Endothelial cell of umbilical vein (primary cell): ENCODE measurements at regions not wholly inside any gene's neighbourhood (a gene's known extent, or its start where the extent isn't known, plus 50 kb on each side); places are given as distances from the start of the nearest gene placed in this dataset.

Experiments
- CTCF ChIP-seq, 2 donors: IDR thresholded peaks; 1 replicate in 1 of 2; 2 replicates in 1 of 2; pipeline ENCODE4 v1.5.1; 2011; ENCODE audit warnings: low read length in 2 of 2, mild to moderate bottlenecking in 2 of 2, moderate library complexity in 2 of 2, control low read depth in 1 of 2, inconsistent platforms in 1 of 2, low read depth in 1 of 2; ENCODE audit not compliant: insufficient read depth in 1 of 2; ENCODE audit errors: extremely low read depth in 1 of 2
- EZH2 ChIP-seq: IDR thresholded peaks from 2 replicates; pipeline ENCODE4 v1.6.1; 2012; ENCODE audit warnings: borderline replicate concordance, low read depth, mild to moderate bottlenecking, moderate library complexity, low read length, inconsistent platforms; ENCODE audit not compliant: severe bottlenecking
- FOS ChIP-seq: IDR thresholded peaks from 2 replicates; pipeline ENCODE4 v1.6.1; 2011; ENCODE audit warnings: mild to moderate bottlenecking, low read length, moderate library complexity, borderline replicate concordance; ENCODE audit not compliant: insufficient read depth
- GATA2 ChIP-seq: IDR thresholded peaks from 2 replicates; pipeline ENCODE4 v1.7.0; 2011; ENCODE audit warnings: low read depth, mild to moderate bottlenecking, moderate library complexity, mixed read lengths, low read length; ENCODE audit not compliant: insufficient read length, insufficient read depth
- JUN ChIP-seq: IDR thresholded peaks from 2 replicates; pipeline ENCODE4 v1.6.1; 2011; ENCODE audit warnings: borderline replicate concordance, low read depth; ENCODE audit not compliant: insufficient read length, insufficient read depth
- MAX ChIP-seq: IDR thresholded peaks from 2 replicates; pipeline ENCODE4 v1.6.1; 2011; ENCODE audit not compliant: insufficient read depth, insufficient read length
- MYC ChIP-seq: IDR thresholded peaks from one replicate; pipeline ENCODE4 v1.6.1; 2011; ENCODE audit warnings: mild to moderate bottlenecking, low read depth, low read length
- POLR2A ChIP-seq: IDR thresholded peaks from 2 replicates; pipeline ENCODE4 v1.6.1; 2012; ENCODE audit warnings: low read depth, mild to moderate bottlenecking, control low read depth, low read length
- POLR2AphosphoS5 ChIP-seq: IDR thresholded peaks from 2 replicates; pipeline ENCODE4 v1.6.1; 2012; ENCODE audit warnings: low read depth, mild to moderate bottlenecking, control low read depth, low read length, moderate library complexity; ENCODE audit not compliant: insufficient read depth

GRCh38 chr6:140718021-140718420 is 1343.6 kb upstream of the CITED2 start:
- no peak for TF ChIP-seq POLR2AphosphoS5
- no peak for TF ChIP-seq CTCF (IDR thresholded peaks at IDR 0.05; ENCODE audit: extremely low read depth in 1 of 2, insufficient read depth in 1 of 2, low read depth in 1 of 2, low read length in 2 of 2)
- TF ChIP-seq JUN, result no peak
- TF ChIP-seq FOS, result no peak
- TF ChIP-seq EZH2, result no peak
- TF ChIP-seq POLR2A, result no peak
- TF ChIP-seq GATA2, result no peak
- no peak for TF ChIP-seq MAX
- no peak for TF ChIP-seq MYC
